Caco-2 (cell line): ENCODE measurements at regions not wholly inside any gene's neighbourhood (a gene's known extent, or its start where the extent isn't known, plus 50 kb on each side); places are given as distances from the start of the nearest gene placed in this dataset.

Experiments used
- BruUV-seq: library from RNA; stranded (reverse); fragments of 400-500 nt; replicated peaks from 2 replicates; lab custom pipeline; 2021; lab: Mats Ljungman, UMichigan
- CTCF ChIA-PET: fragments of 300-600 bp; sonication (Branson Sonifier 250); formaldehyde crosslinking; loops from one replicate; lab custom pipeline; 2022; ENCODE audit warnings: antibody characterized with exemption; lab: Charles Lee
- POLR2A ChIA-PET: fragments of 300-600 bp; sonication (Branson Sonifier 250); formaldehyde crosslinking; loops from one replicate; lab custom pipeline; 2022; ENCODE audit warnings: antibody characterized with exemption; lab: Charles Lee
- DNase-seq, 2 experiments: peaks; one replicate each; pipeline versions ENCODE4 v3.0.0 to v3.0.0-alpha.2; 2020 to 2022
- H3K27me3 ChIP-seq: replicated peaks from 2 replicates; pipeline ENCODE4 v1.6.0; 2011; ENCODE audit warnings: low read length; ENCODE audit not compliant: control insufficient read depth, insufficient read depth
- H3K36me3 ChIP-seq: 2 replicates; pipeline ENCODE4 v1.5.1; 2011; ENCODE audit warnings: low read length; ENCODE audit not compliant: control insufficient read depth, insufficient read depth
- H3K4me1 ChIP-seq: fragments of 250-450 bp; sonication (Bioruptor Pico); 2 replicates; pipeline ENCODE4 v1.5.1; 2020; ENCODE audit warnings: mild to moderate bottlenecking
- H3K4me3 ChIP-seq: 2 replicates; pipeline ENCODE4 v1.5.1; 2011; ENCODE audit warnings: low read depth, mild to moderate bottlenecking, control low read depth, low read length
- H3K9me3 ChIP-seq: fragments of 250-450 bp; sonication (Bioruptor Pico); 2 replicates; pipeline ENCODE4 v1.5.1; 2020; ENCODE audit warnings: mild to moderate bottlenecking, moderate library complexity
- H3K27ac Mint-ChIP-seq: one replicate; pipeline ENCODE4 v1.8.0; 2022; ENCODE audit warnings: mixed read lengths; ENCODE audit not compliant: unreplicated experiment
- H3K27me3 Mint-ChIP-seq: one replicate; pipeline ENCODE4 v1.8.0; 2022; ENCODE audit warnings: mixed read lengths; ENCODE audit not compliant: insufficient read depth, unreplicated experiment
- H3K36me3 Mint-ChIP-seq: one replicate; pipeline ENCODE4 v1.8.0; 2022; ENCODE audit warnings: mild to moderate bottlenecking, mixed read lengths; ENCODE audit not compliant: insufficient read depth, unreplicated experiment
- H3K4me1 Mint-ChIP-seq: one replicate; pipeline ENCODE4 v1.8.0; 2022; ENCODE audit warnings: low read depth, mixed read lengths; ENCODE audit not compliant: unreplicated experiment
- H3K4me3 Mint-ChIP-seq: one replicate; pipeline ENCODE4 v1.8.0; 2022; ENCODE audit warnings: mild to moderate bottlenecking, moderate library complexity, mixed read lengths; ENCODE audit not compliant: unreplicated experiment
- H3K9me3 Mint-ChIP-seq: one replicate; pipeline ENCODE4 v1.8.0; 2022; ENCODE audit warnings: mixed read lengths; ENCODE audit not compliant: unreplicated experiment
- intact Hi-C: fragments of 100-400 bp; cut with micrococcal nuclease; formaldehyde crosslinking; loops from one replicate; pipeline ENCODE4 v1.10.0; 2022; ENCODE audit not compliant: unreplicated experiment
- TF ChIP-seq, protein P1 (sequence below), 2 experiments: fragments of 200-600 bp in 1 of 2; IDR thresholded peaks; 1 replicate in 1 of 2; 2 replicates in 1 of 2; pipeline versions ENCODE4 v1.5.1 to v1.8.0; 2011 to 2022; ENCODE audit warnings: antibody characterized with exemption in 1 of 2, control low read depth in 1 of 2, inconsistent platforms in 1 of 2, low read depth in 1 of 2, low read length in 1 of 2, mild to moderate bottlenecking in 1 of 2, moderate library complexity in 1 of 2; ENCODE audit not compliant: insufficient read depth in 1 of 2, severe bottlenecking in 1 of 2, unreplicated experiment in 1 of 2

DNA sequence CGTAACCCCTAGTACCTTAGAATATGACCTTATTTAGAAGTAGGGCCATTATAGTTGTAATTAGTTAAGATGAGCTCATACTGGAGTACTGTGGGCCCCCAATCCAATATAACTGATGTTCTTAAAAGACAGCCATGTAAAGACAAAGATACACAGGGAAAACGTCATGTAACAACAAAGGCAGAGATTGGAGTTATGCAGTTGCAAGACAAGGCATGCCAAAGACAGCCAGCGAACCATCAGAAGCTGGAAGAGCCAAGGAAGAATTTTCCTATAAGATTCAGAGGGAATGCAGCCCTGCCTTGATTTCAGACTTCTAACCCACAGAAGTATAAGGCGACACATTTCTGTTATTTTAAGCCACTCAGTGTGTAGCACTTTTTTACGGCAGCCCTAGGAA is 55.9 kb upstream of the TLK1 start:
- no TSS peak for BruUV-seq
- DNase-seq, result no peak
- ChIA-PET POLR2A (no interaction called here), CTCF (no interaction called here)
- Mint-ChIP-seq H3K9me3 (peaks cover 25% of the 10 kb centered on the region), H3K4me3 (no peak overlapping the region), H3K36me3 (no peaks in the 10 kb centered on the region), H3K27ac (no peak overlapping the region), H3K4me1 (no peaks in the 10 kb centered on the region), H3K27me3 (no peaks in the 10 kb centered on the region)
- Histone ChIP-seq H3K36me3 (no peaks in the 10 kb centered on the region), H3K27me3 (no peaks in the 10 kb centered on the region), H3K9me3 (0 out of 2 replicates have a peak, but pooled peaks cover 5% of the 10 kb centered on the region), H3K4me3 (no peak overlapping the region), H3K4me1 (no peaks in the 10 kb centered on the region)
- TF ChIP-seq, protein P1, sequence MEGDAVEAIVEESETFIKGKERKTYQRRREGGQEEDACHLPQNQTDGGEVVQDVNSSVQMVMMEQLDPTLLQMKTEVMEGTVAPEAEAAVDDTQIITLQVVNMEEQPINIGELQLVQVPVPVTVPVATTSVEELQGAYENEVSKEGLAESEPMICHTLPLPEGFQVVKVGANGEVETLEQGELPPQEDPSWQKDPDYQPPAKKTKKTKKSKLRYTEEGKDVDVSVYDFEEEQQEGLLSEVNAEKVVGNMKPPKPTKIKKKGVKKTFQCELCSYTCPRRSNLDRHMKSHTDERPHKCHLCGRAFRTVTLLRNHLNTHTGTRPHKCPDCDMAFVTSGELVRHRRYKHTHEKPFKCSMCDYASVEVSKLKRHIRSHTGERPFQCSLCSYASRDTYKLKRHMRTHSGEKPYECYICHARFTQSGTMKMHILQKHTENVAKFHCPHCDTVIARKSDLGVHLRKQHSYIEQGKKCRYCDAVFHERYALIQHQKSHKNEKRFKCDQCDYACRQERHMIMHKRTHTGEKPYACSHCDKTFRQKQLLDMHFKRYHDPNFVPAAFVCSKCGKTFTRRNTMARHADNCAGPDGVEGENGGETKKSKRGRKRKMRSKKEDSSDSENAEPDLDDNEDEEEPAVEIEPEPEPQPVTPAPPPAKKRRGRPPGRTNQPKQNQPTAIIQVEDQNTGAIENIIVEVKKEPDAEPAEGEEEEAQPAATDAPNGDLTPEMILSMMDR (IDR thresholded peaks at IDR 0.05; ENCODE audit: insufficient read depth in 1 of 2, low read depth in 1 of 2, low read length in 1 of 2, severe bottlenecking in 1 of 2, unreplicated experiment in 1 of 2), result no peak
- intact Hi-C loops, result no loop called here

GRCh38 chr2:171214093-171214492 is 53.4 kb upstream of the TLK1 start:
- no TSS peak for BruUV-seq
- H3K4me1 Mint-ChIP-seq, result no peaks in the 10 kb centered on the region
- H3K27me3 Mint-ChIP-seq, result no peaks in the 10 kb centered on the region

DNA sequence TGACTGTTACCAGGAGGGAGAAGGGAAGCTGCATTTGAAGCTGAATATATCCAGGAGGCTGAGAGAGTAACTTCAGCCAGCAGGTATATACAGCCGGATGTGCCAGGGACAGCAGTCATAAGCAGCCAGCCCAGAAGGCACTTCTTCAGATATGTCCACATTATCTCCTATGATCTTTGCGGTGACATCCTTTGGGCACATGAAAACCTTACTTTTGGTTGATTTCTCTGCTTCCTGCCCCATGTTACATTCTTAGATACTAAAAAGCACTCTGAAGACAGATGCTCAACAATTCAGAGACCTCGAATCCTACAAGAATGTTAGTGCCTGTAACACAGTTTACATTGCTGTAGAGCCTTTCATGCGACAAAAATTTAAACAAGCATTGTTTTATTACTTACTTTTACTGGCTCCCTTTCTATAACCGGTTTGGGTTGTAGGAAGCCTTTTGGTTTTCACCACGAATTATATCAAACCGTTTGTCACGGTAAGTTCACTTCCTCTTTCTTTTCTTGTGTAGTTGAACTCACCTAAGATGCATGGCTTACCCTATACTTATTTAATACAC is 50.3 kb upstream of the TLK1 start:
- no peaks in the 10 kb centered on the region for H3K4me1 ChIP-seq
- TF ChIP-seq, protein P1 (IDR thresholded peaks at IDR 0.05; ENCODE audit: insufficient read depth in 1 of 2, low read depth in 1 of 2, low read length in 1 of 2, severe bottlenecking in 1 of 2, unreplicated experiment in 1 of 2), result no peak
- no peaks in the 10 kb centered on the region for H3K27me3 ChIP-seq
- DNase-seq, result no peak
- no peaks in the 10 kb centered on the region for H3K4me1 Mint-ChIP-seq
- no peak overlapping the region for H3K27ac Mint-ChIP-seq
- H3K36me3 Mint-ChIP-seq, result no peaks in the 10 kb centered on the region
- no peak overlapping the region for H3K4me3 ChIP-seq
- no peaks in the 10 kb centered on the region for H3K9me3 Mint-ChIP-seq
- no peaks in the 10 kb centered on the region for H3K9me3 ChIP-seq
- no peaks in the 10 kb centered on the region for H3K27me3 Mint-ChIP-seq
- no TSS peak for BruUV-seq
- ChIA-PET POLR2A (no interaction called here), CTCF (no interaction called here)
- H3K36me3 ChIP-seq, result no peaks in the 10 kb centered on the region
- H3K4me3 Mint-ChIP-seq, result no peak overlapping the region
- intact Hi-C loops, result no loop called here

More at GRCh38 chr2:171214093-171214492, 53.4 kb upstream of the TLK1 start:
- Histone ChIP-seq H3K9me3 (0 out of 2 replicates have a peak, but pooled peaks cover 4% of the 10 kb centered on the region), H3K4me3 (no peak overlapping the region), H3K27me3 (no peaks in the 10 kb centered on the region), H3K36me3 (no peaks in the 10 kb centered on the region), H3K4me1 (no peaks in the 10 kb centered on the region)
- POLR2A ChIA-PET, result no interaction called here
- CTCF ChIA-PET, result no interaction called here
- no peaks in the 10 kb centered on the region for H3K36me3 Mint-ChIP-seq
- TF ChIP-seq, protein P1 (IDR thresholded peaks at IDR 0.05; ENCODE audit: insufficient read depth in 1 of 2, low read depth in 1 of 2, low read length in 1 of 2, severe bottlenecking in 1 of 2, unreplicated experiment in 1 of 2), result no peak
- peaks cover 20% of the 10 kb centered on the region for H3K9me3 Mint-ChIP-seq
- intact Hi-C loops, result no loop called here
- no peak for DNase-seq
- H3K27ac Mint-ChIP-seq, result no peak overlapping the region
- H3K4me3 Mint-ChIP-seq, result no peak overlapping the region
